HCT116 (cell line): ENCODE measurements at regions not wholly inside any gene's neighbourhood (a gene's known extent, or its start where the extent isn't known, plus 50 kb on each side); places are given as distances from the start of the nearest gene placed in this dataset.

ENCODE experiments used
- ATAC-seq: fragments of 200-7000 bp; cut with Tn5 transposase; 2 replicates; pipeline ENCODE4 v1.9.1; 2020; ENCODE audit warnings: mild to moderate bottlenecking, moderate library complexity
- BruUV-seq: library from RNA; stranded (reverse); fragments of 400-500 nt; replicated peaks from 2 replicates; lab custom pipeline; 2021; lab: Mats Ljungman, UMichigan
- CTCF ChIA-PET: fragments of 300-600 bp; sonication (Branson Sonifier 250); formaldehyde crosslinking; loops from one replicate; lab custom pipeline; 2021; ENCODE audit warnings: antibody characterized with exemption; lab: Charles Lee
- POLR2A ChIA-PET: fragments of 300-600, 350-600 bp; sonication (Branson Sonifier 250); formaldehyde crosslinking; loops from one replicate; lab custom pipeline; 2021; ENCODE audit warnings: antibody characterized with exemption; lab: Charles Lee
- RAD21 ChIA-PET, 2 experiments: fragments of 300-600 bp; sonication (Branson Sonifier 250); formaldehyde crosslinking; loops; one replicate each; lab custom pipeline; 2023; ENCODE audit warnings: low total read pairs in 2 of 2; ENCODE audit not compliant: uncharacterized antibody in 2 of 2, unreplicated experiment in 2 of 2, low non-redundant PET in 1 of 2; lab: Charles Lee
- DNase-seq: peaks from one replicate; pipeline ENCODE4 v3.0.0-alpha.2; 2010; ENCODE audit warnings: low read depth, low spot score
- H2AFZ ChIP-seq: fragments of 200-600 bp; shearing (Covaris generic), sonication (generic); 2 replicates; pipeline ENCODE4 v1.6.1; 2017; ENCODE audit warnings: low read depth, mixed run types, mixed read lengths, antibody characterized with exemption, low read length; ENCODE audit not compliant: poor library complexity, severe bottlenecking
- H3K27ac ChIP-seq: 2 replicates; pipeline ENCODE4 v1.5.1; 2012; ENCODE audit warnings: low read depth, low read length
- H3K27me3 ChIP-seq: fragments of 200-600 bp; sonication (generic); 2 replicates; pipeline ENCODE4 v1.6.1; 2016; ENCODE audit warnings: mixed run types, low read length, mixed read lengths; ENCODE audit not compliant: insufficient read depth
- H3K36me3 ChIP-seq, 2 experiments: fragments of 200-500 bp in 1 of 2; fragments of 200-600 bp in 1 of 2; sonication (Bioruptor generic) in 1 of 2; sonication (generic) in 1 of 2; 2 replicates each; pipeline versions ENCODE4 v1.5.1 to v1.6.1; 2014 to 2016; ENCODE audit warnings: low read length in 2 of 2, inconsistent platforms in 1 of 2, mixed read lengths in 1 of 2, mixed run types in 1 of 2; ENCODE audit not compliant: insufficient read depth in 2 of 2, control insufficient read depth in 1 of 2
- H3K4me1 ChIP-seq, 2 experiments: fragments of 200-600 bp in 1 of 2; sonication (generic) in 1 of 2; 2 replicates each; pipeline versions ENCODE4 v1.5.1 to v1.6.1; 2012 to 2017; ENCODE audit warnings: low read length in 2 of 2, inconsistent platforms in 1 of 2, mild to moderate bottlenecking in 1 of 2, mixed read lengths in 1 of 2, mixed run types in 1 of 2, moderate library complexity in 1 of 2; ENCODE audit not compliant: insufficient read depth in 2 of 2, control insufficient read depth in 1 of 2
- H3K4me2 ChIP-seq: fragments of 200-600 bp; sonication (generic); 2 replicates; pipeline ENCODE4 v1.6.1; 2017; ENCODE audit warnings: mixed run types, low read length, mixed read lengths
- H3K4me3 ChIP-seq, 2 experiments: fragments of 200-600 bp in 1 of 2; sonication (generic) in 1 of 2; replicated peaks in 1 of 2; 2 replicates each; pipeline ENCODE4 v1.5.1; 2011 to 2016; ENCODE audit warnings: low read length in 2 of 2, control low read depth in 1 of 2, low read depth in 1 of 2, mild to moderate bottlenecking in 1 of 2, mixed read lengths in 1 of 2, mixed run types in 1 of 2
- H3K79me2 ChIP-seq: fragments of 200-600 bp; sonication (generic); 2 replicates; pipeline ENCODE4 v1.6.1; 2017; ENCODE audit warnings: mild to moderate bottlenecking, mixed run types, low read length, moderate library complexity, mixed read lengths; ENCODE audit not compliant: insufficient read depth
- H3K9ac ChIP-seq: fragments of 200-600 bp; sonication (generic); 2 replicates; pipeline ENCODE4 v1.6.1; 2016; ENCODE audit warnings: low read length, mixed read lengths
- H3K9me2 ChIP-seq: fragments of 200-600 bp; sonication (generic), shearing (Covaris generic); 2 replicates; pipeline ENCODE4 v1.6.1; 2017; ENCODE audit warnings: mixed run types, mild to moderate bottlenecking, moderate library complexity; ENCODE audit not compliant: insufficient read depth
- H3K9me3 ChIP-seq, 2 experiments: fragments of 200-500 bp in 1 of 2; fragments of 200-600 bp in 1 of 2; sonication (Bioruptor generic) in 1 of 2; sonication (generic) in 1 of 2; 2 replicates each; pipeline ENCODE4 v1.6.1; 2014 to 2017; ENCODE audit warnings: low read length in 2 of 2, mixed read lengths in 2 of 2, inconsistent platforms in 1 of 2, low read depth in 1 of 2, mild to moderate bottlenecking in 1 of 2, mixed run types in 1 of 2, moderate library complexity in 1 of 2; ENCODE audit not compliant: control insufficient read depth in 1 of 2, insufficient read depth in 1 of 2
- H4K20me1 ChIP-seq: fragments of 200-600 bp; sonication (generic), shearing (Covaris generic); 2 replicates; pipeline ENCODE4 v1.6.1; 2017; ENCODE audit warnings: mixed run types, mild to moderate bottlenecking, moderate library complexity; ENCODE audit not compliant: insufficient read depth
- CBX3 ChIP-seq: IDR thresholded peaks from 2 replicates; pipeline ENCODE4 v1.6.1; 2012; ENCODE audit warnings: low read depth
- ELF1 ChIP-seq: IDR thresholded peaks from 2 replicates; pipeline ENCODE4 v1.6.1; 2012; ENCODE audit warnings: low read depth, borderline replicate concordance
- EZH2phosphoT487 ChIP-seq: fragments of 200-600 bp; IDR thresholded peaks from 2 replicates; pipeline ENCODE4 v1.6.1; 2018; ENCODE audit warnings: antibody characterized with exemption, borderline replicate concordance
- FOSL1 ChIP-seq: IDR thresholded peaks from 2 replicates; pipeline ENCODE4 v1.6.1; 2012; ENCODE audit warnings: low read depth
- JUND ChIP-seq: IDR thresholded peaks from 2 replicates; pipeline ENCODE4 v1.6.1; 2012
- POLR2AphosphoS5 ChIP-seq: IDR thresholded peaks from 2 replicates; pipeline ENCODE4 v1.6.1; 2011; ENCODE audit warnings: mild to moderate bottlenecking, low read depth, low read length, moderate library complexity
- RAD21 ChIP-seq: IDR thresholded peaks from 2 replicates; pipeline ENCODE4 v1.6.1; 2012; ENCODE audit warnings: low read depth, mild to moderate bottlenecking
- SIN3A ChIP-seq: IDR thresholded peaks from 2 replicates; pipeline ENCODE4 v1.6.1; 2012; ENCODE audit warnings: low read depth
- SRF ChIP-seq: IDR thresholded peaks from 2 replicates; pipeline ENCODE4 v1.6.1; 2012; ENCODE audit warnings: low read depth
- TCF7L2 ChIP-seq: IDR thresholded peaks from 2 replicates; pipeline ENCODE4 v1.7.0; 2011; ENCODE audit warnings: borderline replicate concordance, inconsistent platforms; ENCODE audit not compliant: insufficient read depth, insufficient read length; ENCODE audit errors: extremely low read depth
- ZFX ChIP-seq: fragments of 450-650 bp; IDR thresholded peaks from 2 replicates; pipeline ENCODE4 v1.6.1; 2017
- intact Hi-C: fragments of 100-400 bp; cut with micrococcal nuclease; formaldehyde crosslinking; loops from 2 replicates; pipeline ENCODE4 v1.10.0; 2022
- TF ChIP-seq, protein P1 (sequence below), 3 experiments: fragments of 200-600 bp in 1 of 3; sonication (generic) in 1 of 3; IDR thresholded peaks in 2 of 3; conservative IDR thresholded peaks in 1 of 3; 2 replicates each; pipeline ENCODE4 v1.5.1; 2012 to 2017; ENCODE audit warnings: low read depth in 2 of 3, low read length in 2 of 3, antibody characterized with exemption in 1 of 3, borderline replicate concordance in 1 of 3, control low read depth in 1 of 3, mild to moderate bottlenecking in 1 of 3, mixed read lengths in 1 of 3, mixed run types in 1 of 3, moderate library complexity in 1 of 3; ENCODE audit not compliant: insufficient read depth in 1 of 3
- TF ChIP-seq, protein P2 (sequence below): IDR thresholded peaks from 2 replicates; pipeline ENCODE4 v1.6.1; 2012; ENCODE audit warnings: low read depth
- TF ChIP-seq, protein P3 (sequence below): IDR thresholded peaks from 2 replicates; pipeline ENCODE4 v1.6.1; 2011; ENCODE audit warnings: mild to moderate bottlenecking, low read length, moderate library complexity; ENCODE audit not compliant: insufficient replicate concordance; ENCODE audit errors: extremely low read depth

DNA sequence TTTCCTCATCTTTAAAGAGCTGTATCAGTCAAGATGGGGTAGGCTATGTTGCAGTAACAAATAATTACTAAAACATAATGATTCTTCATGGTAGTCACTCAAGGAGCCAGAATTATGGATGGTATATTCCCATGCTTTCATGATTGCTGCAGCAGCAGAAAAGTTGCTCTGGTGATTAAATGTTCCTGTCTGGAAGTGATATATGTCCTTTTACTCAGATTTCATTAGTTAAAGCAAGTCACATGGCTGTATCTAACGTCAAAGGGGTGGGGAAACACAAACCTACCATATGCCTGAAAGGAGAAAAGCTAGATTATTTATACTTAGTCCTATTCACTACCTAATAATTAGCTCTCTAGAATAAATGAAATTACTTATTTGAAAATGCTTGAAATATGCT, 594.7 kb downstream of the SOX5 start:
- no TSS peak for BruUV-seq
- CTCF ChIA-PET: no interaction called here

DNA sequence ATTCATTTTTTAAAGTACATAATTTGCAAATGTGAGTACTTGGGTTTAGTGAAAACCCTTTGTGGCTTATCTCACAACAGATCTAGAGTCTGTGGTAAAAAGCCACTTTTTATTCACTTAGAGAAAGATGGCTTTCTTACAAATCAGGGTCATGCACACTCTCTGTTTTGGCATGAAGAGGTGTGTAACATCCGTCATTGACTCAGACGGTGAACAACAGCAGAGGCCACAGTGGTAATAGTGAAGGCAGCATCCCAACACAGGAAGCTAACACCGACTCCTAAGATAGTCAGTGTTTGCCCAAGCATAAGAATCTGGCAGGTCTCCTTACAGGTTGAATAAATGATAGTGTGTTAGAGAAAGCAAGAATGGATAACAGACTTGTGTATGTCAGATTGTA, 593.0 kb downstream of the SOX5 start:
- ChIA-PET POLR2A (no interaction called here), CTCF (no interaction called here), RAD21 (no interaction called here)
- Histone ChIP-seq H3K27me3 (no peaks in the 10 kb centered on the region), H2AFZ (no peak overlapping the region), H3K36me3 (no peaks in the 10 kb centered on the region), H3K4me1 (no peaks in the 10 kb centered on the region), H4K20me1 (no peaks in the 10 kb centered on the region), H3K9me2 (no peaks in the 10 kb centered on the region), H3K9me3 (peaks cover 11 to 32% of the 10 kb centered on the region in 2 experiments; a peak in 2 of 4 replicates), H3K4me2 (no peak overlapping the region), H3K79me2 (no peaks in the 10 kb centered on the region), H3K27ac (no peak overlapping the region), H3K4me3 (no peak overlapping the region), H3K9ac (no peak overlapping the region)
- no peak for DNase-seq
- no peak for ATAC-seq
- BruUV-seq: no TSS peak
- intact Hi-C loops: no loop called here
- TF ChIP-seq ZFX: no peak
- TF ChIP-seq FOSL1: no peak
- TF ChIP-seq, protein P1, sequence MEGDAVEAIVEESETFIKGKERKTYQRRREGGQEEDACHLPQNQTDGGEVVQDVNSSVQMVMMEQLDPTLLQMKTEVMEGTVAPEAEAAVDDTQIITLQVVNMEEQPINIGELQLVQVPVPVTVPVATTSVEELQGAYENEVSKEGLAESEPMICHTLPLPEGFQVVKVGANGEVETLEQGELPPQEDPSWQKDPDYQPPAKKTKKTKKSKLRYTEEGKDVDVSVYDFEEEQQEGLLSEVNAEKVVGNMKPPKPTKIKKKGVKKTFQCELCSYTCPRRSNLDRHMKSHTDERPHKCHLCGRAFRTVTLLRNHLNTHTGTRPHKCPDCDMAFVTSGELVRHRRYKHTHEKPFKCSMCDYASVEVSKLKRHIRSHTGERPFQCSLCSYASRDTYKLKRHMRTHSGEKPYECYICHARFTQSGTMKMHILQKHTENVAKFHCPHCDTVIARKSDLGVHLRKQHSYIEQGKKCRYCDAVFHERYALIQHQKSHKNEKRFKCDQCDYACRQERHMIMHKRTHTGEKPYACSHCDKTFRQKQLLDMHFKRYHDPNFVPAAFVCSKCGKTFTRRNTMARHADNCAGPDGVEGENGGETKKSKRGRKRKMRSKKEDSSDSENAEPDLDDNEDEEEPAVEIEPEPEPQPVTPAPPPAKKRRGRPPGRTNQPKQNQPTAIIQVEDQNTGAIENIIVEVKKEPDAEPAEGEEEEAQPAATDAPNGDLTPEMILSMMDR (IDR thresholded peaks at IDR 0.05 in 2 of 3, conservative IDR thresholded peaks at IDR 0.05 in 1 of 3; ENCODE audit: borderline replicate concordance in 1 of 3, insufficient read depth in 1 of 3, low read depth in 2 of 3, low read length in 2 of 3): no peak
- TF ChIP-seq POLR2AphosphoS5: no peak
- TF ChIP-seq, protein P2, sequence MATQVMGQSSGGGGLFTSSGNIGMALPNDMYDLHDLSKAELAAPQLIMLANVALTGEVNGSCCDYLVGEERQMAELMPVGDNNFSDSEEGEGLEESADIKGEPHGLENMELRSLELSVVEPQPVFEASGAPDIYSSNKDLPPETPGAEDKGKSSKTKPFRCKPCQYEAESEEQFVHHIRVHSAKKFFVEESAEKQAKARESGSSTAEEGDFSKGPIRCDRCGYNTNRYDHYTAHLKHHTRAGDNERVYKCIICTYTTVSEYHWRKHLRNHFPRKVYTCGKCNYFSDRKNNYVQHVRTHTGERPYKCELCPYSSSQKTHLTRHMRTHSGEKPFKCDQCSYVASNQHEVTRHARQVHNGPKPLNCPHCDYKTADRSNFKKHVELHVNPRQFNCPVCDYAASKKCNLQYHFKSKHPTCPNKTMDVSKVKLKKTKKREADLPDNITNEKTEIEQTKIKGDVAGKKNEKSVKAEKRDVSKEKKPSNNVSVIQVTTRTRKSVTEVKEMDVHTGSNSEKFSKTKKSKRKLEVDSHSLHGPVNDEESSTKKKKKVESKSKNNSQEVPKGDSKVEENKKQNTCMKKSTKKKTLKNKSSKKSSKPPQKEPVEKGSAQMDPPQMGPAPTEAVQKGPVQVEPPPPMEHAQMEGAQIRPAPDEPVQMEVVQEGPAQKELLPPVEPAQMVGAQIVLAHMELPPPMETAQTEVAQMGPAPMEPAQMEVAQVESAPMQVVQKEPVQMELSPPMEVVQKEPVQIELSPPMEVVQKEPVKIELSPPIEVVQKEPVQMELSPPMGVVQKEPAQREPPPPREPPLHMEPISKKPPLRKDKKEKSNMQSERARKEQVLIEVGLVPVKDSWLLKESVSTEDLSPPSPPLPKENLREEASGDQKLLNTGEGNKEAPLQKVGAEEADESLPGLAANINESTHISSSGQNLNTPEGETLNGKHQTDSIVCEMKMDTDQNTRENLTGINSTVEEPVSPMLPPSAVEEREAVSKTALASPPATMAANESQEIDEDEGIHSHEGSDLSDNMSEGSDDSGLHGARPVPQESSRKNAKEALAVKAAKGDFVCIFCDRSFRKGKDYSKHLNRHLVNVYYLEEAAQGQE: no peak
- TF ChIP-seq EZH2phosphoT487: no peak
- no peak for TF ChIP-seq SIN3A
- TF ChIP-seq RAD21: no peak
- TF ChIP-seq ELF1: no peak
- TF ChIP-seq TCF7L2: no peak
- TF ChIP-seq SRF: no peak

More for the DNA sequence above, 594.7 kb downstream of the SOX5 start:
- H3K4me3 ChIP-seq: no peak overlapping the region
- intact Hi-C loops: no loop called here
- no peaks in the 10 kb centered on the region for H3K79me2 ChIP-seq
- DNase-seq (no peak), ATAC-seq (no peak)
- H3K27ac ChIP-seq: no peak overlapping the region
- H3K27me3 ChIP-seq: no peaks in the 10 kb centered on the region
- no peak for TF ChIP-seq JUND
- TF ChIP-seq CBX3: no peak
- TF ChIP-seq, protein P3, sequence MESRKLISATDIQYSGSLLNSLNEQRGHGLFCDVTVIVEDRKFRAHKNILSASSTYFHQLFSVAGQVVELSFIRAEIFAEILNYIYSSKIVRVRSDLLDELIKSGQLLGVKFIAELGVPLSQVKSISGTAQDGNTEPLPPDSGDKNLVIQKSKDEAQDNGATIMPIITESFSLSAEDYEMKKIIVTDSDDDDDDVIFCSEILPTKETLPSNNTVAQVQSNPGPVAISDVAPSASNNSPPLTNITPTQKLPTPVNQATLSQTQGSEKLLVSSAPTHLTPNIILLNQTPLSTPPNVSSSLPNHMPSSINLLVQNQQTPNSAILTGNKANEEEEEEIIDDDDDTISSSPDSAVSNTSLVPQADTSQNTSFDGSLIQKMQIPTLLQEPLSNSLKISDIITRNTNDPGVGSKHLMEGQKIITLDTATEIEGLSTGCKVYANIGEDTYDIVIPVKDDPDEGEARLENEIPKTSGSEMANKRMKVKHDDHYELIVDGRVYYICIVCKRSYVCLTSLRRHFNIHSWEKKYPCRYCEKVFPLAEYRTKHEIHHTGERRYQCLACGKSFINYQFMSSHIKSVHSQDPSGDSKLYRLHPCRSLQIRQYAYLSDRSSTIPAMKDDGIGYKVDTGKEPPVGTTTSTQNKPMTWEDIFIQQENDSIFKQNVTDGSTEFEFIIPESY: no peak
- no peak overlapping the region for H2AFZ ChIP-seq
- RAD21 ChIA-PET: no interaction called here
- H3K4me2 ChIP-seq: no peak overlapping the region
- H3K9ac ChIP-seq: no peak overlapping the region
- H3K9me2 ChIP-seq: no peaks in the 10 kb centered on the region
- no peaks in the 10 kb centered on the region for H3K36me3 ChIP-seq
- H4K20me1 ChIP-seq: no peaks in the 10 kb centered on the region
- no peaks in the 10 kb centered on the region for H3K4me1 ChIP-seq
- POLR2A ChIA-PET: no interaction called here
- H3K9me3 ChIP-seq: peaks cover 16 to 42% of the 10 kb centered on the region in 2 experiments; a peak in 2 of 4 replicates
